SU-DHL-6 (cell line): ENCODE measurements at regions not wholly inside any gene's neighbourhood (a gene's known extent, or its start where the extent isn't known, plus 50 kb on each side); places are given as distances from the start of the nearest gene placed in this dataset.

ENCODE experiments used
- H2AFZ ChIP-seq: fragments of 200-600 bp; sonication (generic); 2 replicates; pipeline ENCODE4 v1.6.1; 2014; ENCODE audit warnings: low read depth, mild to moderate bottlenecking, moderate library complexity, mixed read lengths, antibody characterized with exemption, low read length; ENCODE audit not compliant: severe bottlenecking
- H3F3A ChIP-seq: fragments of 200-600 bp; shearing (Covaris generic); 2 replicates; pipeline ENCODE4 v1.6.0; 2016; ENCODE audit warnings: antibody characterized with exemption, mild to moderate bottlenecking; ENCODE audit not compliant: insufficient read depth
- H3K27ac ChIP-seq: fragments of 200-600 bp; sonication (generic); 2 replicates; pipeline ENCODE4 v1.5.1; 2016; ENCODE audit warnings: low read depth, mild to moderate bottlenecking, low read length, moderate library complexity, mixed read lengths
- H3K27me3 ChIP-seq: fragments of 200-600 bp; sonication (generic), shearing (Covaris generic); 2 replicates; pipeline ENCODE4 v1.6.0; 2014; ENCODE audit warnings: mild to moderate bottlenecking, low read length
- H3K36me3 ChIP-seq: fragments of 200-600 bp; sonication (generic); 2 replicates; pipeline ENCODE4 v1.6.1; 2014; ENCODE audit warnings: mild to moderate bottlenecking, low read length, mixed read lengths
- H3K4me2 ChIP-seq: fragments of 300-600, 200-600 bp; shearing (Covaris generic), sonication (generic); 2 replicates; pipeline ENCODE4 v1.6.0; 2014; ENCODE audit warnings: low read length, low read depth, mild to moderate bottlenecking; ENCODE audit not compliant: poor library complexity, severe bottlenecking
- H3K4me3 ChIP-seq: fragments of 200-600 bp; sonication (generic); 2 replicates; pipeline ENCODE4 v1.5.1; 2014; ENCODE audit warnings: antibody characterized with exemption, low read length, mild to moderate bottlenecking, mixed read lengths; ENCODE audit not compliant: insufficient read depth, poor library complexity, severe bottlenecking
- H3K79me2 ChIP-seq: fragments of 200-600 bp; sonication (generic); 2 replicates; pipeline ENCODE4 v1.6.1; 2014; ENCODE audit warnings: mild to moderate bottlenecking, low read length, moderate library complexity; ENCODE audit not compliant: insufficient read depth
- H3K9ac ChIP-seq: fragments of 200-600 bp; sonication (generic); 2 replicates; pipeline ENCODE4 v1.7.0; 2014; ENCODE audit warnings: mild to moderate bottlenecking, low read length
- H3K9me2 ChIP-seq: fragments of 200-600 bp; sonication (generic); replicated peaks from 2 replicates; pipeline ENCODE4 v1.6.1; 2014; ENCODE audit warnings: low read length; ENCODE audit not compliant: insufficient read depth
- H3K9me3 ChIP-seq: fragments of 200-600 bp; sonication (generic); 2 replicates; pipeline ENCODE4 v1.6.1; 2014; ENCODE audit warnings: low read length, mixed read lengths; ENCODE audit not compliant: insufficient read depth
- H4K20me1 ChIP-seq: fragments of 200-600 bp; sonication (generic); 2 replicates; pipeline ENCODE4 v1.6.1; 2014; ENCODE audit warnings: low read depth, mild to moderate bottlenecking, antibody characterized with exemption, low read length, moderate library complexity, mixed read lengths
- EZH2phosphoT487 ChIP-seq: fragments of 200-600 bp; sonication (generic), shearing (Covaris generic); conservative IDR thresholded peaks from 2 replicates; pipeline ENCODE4 v1.6.1; 2018; ENCODE audit warnings: mild to moderate bottlenecking, antibody characterized with exemption, low read length, moderate library complexity, mixed read lengths
- TF ChIP-seq, protein P1 (sequence below): fragments of 200-600 bp; sonication (generic); IDR thresholded peaks from one replicate; pipeline ENCODE4 v1.5.1; 2017; ENCODE audit warnings: antibody characterized with exemption, mild to moderate bottlenecking, low read length, moderate library complexity; ENCODE audit not compliant: insufficient read depth, poor library complexity, severe bottlenecking

DNA sequence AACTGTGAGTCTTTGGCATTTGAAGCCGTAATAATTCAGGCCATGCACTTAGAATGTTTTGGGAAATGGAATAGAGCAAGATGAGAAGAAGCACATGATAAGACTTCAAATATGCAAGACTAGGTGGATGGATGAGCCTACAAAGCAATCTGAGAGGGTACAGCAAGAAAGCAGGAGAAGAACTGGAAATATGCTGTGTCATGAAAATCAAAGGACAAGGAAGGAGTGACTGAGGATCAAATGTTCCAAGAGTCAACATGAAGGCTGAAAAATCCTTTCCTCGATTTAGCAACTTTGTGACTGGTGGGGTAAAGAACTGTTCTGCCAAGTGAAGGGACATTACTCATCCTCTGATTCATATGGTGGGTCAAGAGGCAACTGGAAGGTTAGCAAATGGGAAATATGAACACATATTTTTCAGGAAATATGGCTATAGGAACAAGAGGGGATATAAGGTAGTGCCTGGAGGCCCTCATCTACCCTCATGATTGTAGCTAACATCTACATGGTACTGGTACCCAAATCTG is 803.7 kb upstream of the ARRDC4 start:
- H3K36me3 ChIP-seq = no peaks in the 10 kb centered on the region
- no peak overlapping the region for H3K4me3 ChIP-seq
- H3F3A ChIP-seq = no peaks in the 10 kb centered on the region
- H3K4me2 ChIP-seq = no peak overlapping the region
- no peaks in the 10 kb centered on the region for H3K27me3 ChIP-seq
- TF ChIP-seq, protein P1, sequence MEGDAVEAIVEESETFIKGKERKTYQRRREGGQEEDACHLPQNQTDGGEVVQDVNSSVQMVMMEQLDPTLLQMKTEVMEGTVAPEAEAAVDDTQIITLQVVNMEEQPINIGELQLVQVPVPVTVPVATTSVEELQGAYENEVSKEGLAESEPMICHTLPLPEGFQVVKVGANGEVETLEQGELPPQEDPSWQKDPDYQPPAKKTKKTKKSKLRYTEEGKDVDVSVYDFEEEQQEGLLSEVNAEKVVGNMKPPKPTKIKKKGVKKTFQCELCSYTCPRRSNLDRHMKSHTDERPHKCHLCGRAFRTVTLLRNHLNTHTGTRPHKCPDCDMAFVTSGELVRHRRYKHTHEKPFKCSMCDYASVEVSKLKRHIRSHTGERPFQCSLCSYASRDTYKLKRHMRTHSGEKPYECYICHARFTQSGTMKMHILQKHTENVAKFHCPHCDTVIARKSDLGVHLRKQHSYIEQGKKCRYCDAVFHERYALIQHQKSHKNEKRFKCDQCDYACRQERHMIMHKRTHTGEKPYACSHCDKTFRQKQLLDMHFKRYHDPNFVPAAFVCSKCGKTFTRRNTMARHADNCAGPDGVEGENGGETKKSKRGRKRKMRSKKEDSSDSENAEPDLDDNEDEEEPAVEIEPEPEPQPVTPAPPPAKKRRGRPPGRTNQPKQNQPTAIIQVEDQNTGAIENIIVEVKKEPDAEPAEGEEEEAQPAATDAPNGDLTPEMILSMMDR = no peak
- no peak for TF ChIP-seq EZH2phosphoT487
- H3K27ac ChIP-seq = no peak overlapping the region
- no peak overlapping the region for H3K9ac ChIP-seq
- H4K20me1 ChIP-seq = no peaks in the 10 kb centered on the region
- no peaks in the 10 kb centered on the region for H3K9me2 ChIP-seq
- no peaks in the 10 kb centered on the region for H3K9me3 ChIP-seq
- no peak overlapping the region for H2AFZ ChIP-seq
- no peaks in the 10 kb centered on the region for H3K79me2 ChIP-seq

DNA sequence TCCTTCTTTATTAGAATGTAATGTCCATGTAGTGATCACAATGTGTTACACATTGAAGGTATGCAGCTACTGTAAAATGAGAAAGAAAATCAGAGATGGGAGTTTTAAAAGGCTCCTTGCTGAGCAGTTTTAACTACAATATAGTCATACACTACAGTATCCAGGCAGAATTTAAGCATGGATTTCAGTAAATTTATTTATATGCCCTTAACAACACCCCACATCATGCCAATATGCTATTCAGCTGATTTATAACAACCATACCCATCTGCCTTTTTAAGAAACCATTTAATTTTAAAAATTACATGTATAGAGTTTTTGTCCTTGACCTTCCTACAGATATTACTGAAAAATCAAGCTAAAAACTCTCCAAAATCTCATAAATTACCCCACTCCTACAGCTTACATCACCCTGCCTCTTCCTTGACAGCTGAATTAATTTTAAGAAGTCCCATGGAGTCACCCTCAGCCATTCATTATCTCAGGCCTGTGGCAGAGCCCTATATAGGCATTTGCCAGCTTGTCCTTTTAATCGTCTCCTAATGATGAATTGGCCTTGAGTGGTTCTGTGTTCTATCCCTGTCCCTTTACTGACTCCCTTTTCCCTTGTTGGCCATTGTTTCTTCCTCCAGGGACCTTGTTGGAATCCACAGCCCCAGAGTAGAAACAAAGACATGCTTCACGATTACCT is 797.6 kb upstream of the ARRDC4 start:
- Histone ChIP-seq H3K9ac (no peak overlapping the region), H3K9me3 (no peaks in the 10 kb centered on the region), H3K27ac (no peak overlapping the region), H3K9me2 (no peaks in the 10 kb centered on the region), H3K4me2 (no peak overlapping the region), H2AFZ (no peak overlapping the region), H4K20me1 (no peaks in the 10 kb centered on the region), H3K36me3 (no peaks in the 10 kb centered on the region), H3F3A (no peaks in the 10 kb centered on the region), H3K79me2 (no peaks in the 10 kb centered on the region), H3K27me3 (no peaks in the 10 kb centered on the region), H3K4me3 (no peak overlapping the region)
- TF ChIP-seq, protein P1 = no peak
- no peak for TF ChIP-seq EZH2phosphoT487

DNA sequence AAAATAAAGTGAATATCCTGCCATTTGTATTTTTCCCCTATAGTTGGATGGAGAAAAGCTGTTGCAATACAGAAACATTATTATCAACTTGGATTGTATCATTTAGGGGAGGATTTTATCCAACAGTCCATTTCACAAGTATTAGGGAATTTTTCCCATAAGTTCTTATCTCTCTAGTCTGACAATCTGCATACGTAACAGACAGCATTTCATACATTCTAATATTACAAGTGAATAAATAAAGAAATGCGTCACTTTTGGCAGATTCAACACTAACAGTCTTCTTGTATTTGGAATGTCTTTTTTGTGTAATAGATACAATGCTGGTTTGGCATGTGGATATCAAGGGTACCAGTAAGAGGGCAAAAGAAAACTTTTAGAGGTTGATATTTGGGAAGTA is 795.3 kb upstream of the ARRDC4 start:
- no peaks in the 10 kb centered on the region for H3K9me3 ChIP-seq
- H3K4me3 ChIP-seq = no peak overlapping the region
- no peaks in the 10 kb centered on the region for H3K36me3 ChIP-seq
- H3F3A ChIP-seq = no peaks in the 10 kb centered on the region
- no peak overlapping the region for H3K4me2 ChIP-seq
- H2AFZ ChIP-seq = no peak overlapping the region
- no peaks in the 10 kb centered on the region for H3K9me2 ChIP-seq
- no peak overlapping the region for H3K9ac ChIP-seq
- no peaks in the 10 kb centered on the region for H3K79me2 ChIP-seq
- TF ChIP-seq, protein P1 = no peak
- TF ChIP-seq EZH2phosphoT487 = no peak
- H3K27ac ChIP-seq = no peak overlapping the region
- H3K27me3 ChIP-seq = no peaks in the 10 kb centered on the region
- no peaks in the 10 kb centered on the region for H4K20me1 ChIP-seq
